ENCODE measurements at regions not wholly inside any gene's neighbourhood (a gene's known extent, or its start where the extent isn't known, plus 50 kb on each side); places are given as distances from the start of the nearest gene placed in this dataset.

DNA sequence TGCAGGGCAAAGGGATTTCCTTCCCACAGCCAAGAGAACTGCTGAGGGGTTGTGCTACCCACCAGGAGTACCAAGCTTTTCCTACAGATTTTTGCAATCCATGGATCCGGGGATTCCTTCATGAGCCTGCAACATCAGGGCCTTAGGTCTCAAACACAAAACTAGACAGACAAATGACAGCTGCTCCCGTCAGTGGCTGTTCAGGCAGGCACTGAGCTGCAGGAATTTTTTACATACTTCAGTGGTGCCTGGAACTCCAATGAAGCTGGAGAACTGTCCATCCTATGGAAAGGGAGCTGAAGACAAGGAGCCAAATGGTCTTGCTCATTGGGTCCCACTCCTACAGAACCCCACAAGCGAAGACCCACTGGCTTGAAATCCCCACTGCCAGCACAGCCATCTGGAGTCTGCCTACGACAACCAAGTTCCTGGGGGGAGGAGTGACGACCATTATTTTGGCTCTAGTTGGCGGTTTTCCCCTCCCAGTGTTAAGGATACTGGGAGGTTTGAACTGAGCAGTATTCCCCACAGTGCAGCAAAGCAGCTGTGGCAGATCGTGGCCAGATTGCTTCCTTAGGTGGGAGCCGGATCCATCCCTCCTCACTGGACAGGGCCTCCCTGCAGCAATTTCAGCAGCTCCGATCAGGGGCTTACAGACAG is 157.7 kb upstream of the TMEM45B start:
- intact Hi-C loops (cut with micrococcal nuclease) = no loop called here
- H3K27me3 Mint-ChIP-seq = no peaks in the 10 kb centered on the region
- Histone ChIP-seq H3K27ac (ENCODE audit: low read length in 2 of 2) (no peak overlapping the region), H3K4me3 (ENCODE audit: control extremely low read depth in 1 of 5, extremely low read depth in 1 of 5, insufficient read depth in 1 of 5, low read depth in 2 of 5, low read length in 4 of 5) (no peak overlapping the region), H3K36me3 (replicated peaks in 1 of 2; ENCODE audit: control extremely low read depth in 1 of 2, control insufficient read depth in 1 of 2, extremely low read depth in 1 of 2, insufficient read depth in 2 of 2, low read length in 1 of 2) (no peaks in the 10 kb centered on the region), H3K79me2 (ENCODE audit: control insufficient read depth, insufficient read depth, low read length) (no peaks in the 10 kb centered on the region), H3K27me3 (replicated peaks in 1 of 4; ENCODE audit: control extremely low read depth in 1 of 4, control insufficient read depth in 3 of 4, insufficient read depth in 4 of 4, low read length in 3 of 4) (no peaks in the 10 kb centered on the region), H3K4me2 (replicated peaks; ENCODE audit: low read depth, low read length, poor library complexity, severe bottlenecking) (no peak overlapping the region), H3K9me3 (ENCODE audit: control extremely low read depth in 1 of 3, control insufficient read depth in 2 of 3, insufficient read depth in 1 of 3, low read length in 2 of 3) (peaks cover 2 to 22% (median 16%) of the 10 kb centered on the region in 3 donors), H3K9ac (ENCODE audit: low read length) (no peak overlapping the region), H4K20me1 (ENCODE audit: control insufficient read depth, insufficient read depth, low read length, poor library complexity, severe bottlenecking) (no peaks in the 10 kb centered on the region), H3K4me1 (ENCODE audit: control insufficient read depth in 2 of 2, insufficient read depth in 2 of 2, low read length in 2 of 2) (no peaks in the 10 kb centered on the region), H2AFZ (ENCODE audit: insufficient read depth, low read depth, low read length, poor library complexity, severe bottlenecking) (no peak overlapping the region)
- ChIA-PET POLR2A (no interaction called here), CTCF (no interaction called here)
- no peak overlapping the region for H3K27ac Mint-ChIP-seq
- peaks cover 26% of the 10 kb centered on the region for H3K9me3 Mint-ChIP-seq (ENCODE audit: insufficient read depth)
- H3K4me3 Mint-ChIP-seq = no peak overlapping the region
- ATAC-seq (ENCODE audit: low read depth) (no peak), DNase-seq (no peak)
- H3K4me1 Mint-ChIP-seq = no peaks in the 10 kb centered on the region
- 77% methylated on average over 7 of the region's 9 CpGs for WGBS (ENCODE audit: insufficient coverage)
- no peak for TF ChIP-seq EZH2 (IDR thresholded peaks at IDR 0.05; ENCODE audit: borderline replicate concordance, insufficient read depth, low read depth, low read length, poor library complexity, severe bottlenecking)
- TF ChIP-seq, protein P1, sequence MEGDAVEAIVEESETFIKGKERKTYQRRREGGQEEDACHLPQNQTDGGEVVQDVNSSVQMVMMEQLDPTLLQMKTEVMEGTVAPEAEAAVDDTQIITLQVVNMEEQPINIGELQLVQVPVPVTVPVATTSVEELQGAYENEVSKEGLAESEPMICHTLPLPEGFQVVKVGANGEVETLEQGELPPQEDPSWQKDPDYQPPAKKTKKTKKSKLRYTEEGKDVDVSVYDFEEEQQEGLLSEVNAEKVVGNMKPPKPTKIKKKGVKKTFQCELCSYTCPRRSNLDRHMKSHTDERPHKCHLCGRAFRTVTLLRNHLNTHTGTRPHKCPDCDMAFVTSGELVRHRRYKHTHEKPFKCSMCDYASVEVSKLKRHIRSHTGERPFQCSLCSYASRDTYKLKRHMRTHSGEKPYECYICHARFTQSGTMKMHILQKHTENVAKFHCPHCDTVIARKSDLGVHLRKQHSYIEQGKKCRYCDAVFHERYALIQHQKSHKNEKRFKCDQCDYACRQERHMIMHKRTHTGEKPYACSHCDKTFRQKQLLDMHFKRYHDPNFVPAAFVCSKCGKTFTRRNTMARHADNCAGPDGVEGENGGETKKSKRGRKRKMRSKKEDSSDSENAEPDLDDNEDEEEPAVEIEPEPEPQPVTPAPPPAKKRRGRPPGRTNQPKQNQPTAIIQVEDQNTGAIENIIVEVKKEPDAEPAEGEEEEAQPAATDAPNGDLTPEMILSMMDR (IDR thresholded peaks at IDR 0.05) = no peak

DNA sequence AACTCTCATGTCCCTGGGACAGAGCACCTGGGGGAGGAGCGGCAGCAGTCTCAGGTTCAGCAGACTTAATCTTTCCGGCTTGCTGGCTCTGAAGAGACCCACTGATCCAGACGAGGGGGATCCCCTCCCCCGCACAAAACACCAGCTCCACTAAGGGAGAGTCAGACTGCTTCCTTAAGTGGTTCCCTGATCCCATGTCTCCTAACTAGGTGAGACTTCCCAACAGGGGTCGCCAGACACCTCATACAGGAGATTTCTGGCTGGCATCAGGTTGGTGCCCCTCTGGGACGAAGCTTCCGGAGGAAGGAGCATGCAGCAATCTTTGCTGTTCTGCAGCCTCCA is 157.2 kb upstream of the TMEM45B start:
- no peak for TF ChIP-seq EZH2 (IDR thresholded peaks at IDR 0.05; ENCODE audit: borderline replicate concordance, insufficient read depth, low read depth, low read length, poor library complexity, severe bottlenecking)
- TF ChIP-seq, protein P1 (IDR thresholded peaks at IDR 0.05) = no peak
- Histone ChIP-seq H3K9me3 (ENCODE audit: control extremely low read depth in 1 of 3, control insufficient read depth in 2 of 3, insufficient read depth in 1 of 3, low read length in 2 of 3) (peaks cover 2 to 22% (median 16%) of the 10 kb centered on the region in 3 donors), H3K36me3 (replicated peaks in 1 of 2; ENCODE audit: control extremely low read depth in 1 of 2, control insufficient read depth in 1 of 2, extremely low read depth in 1 of 2, insufficient read depth in 2 of 2, low read length in 1 of 2) (no peaks in the 10 kb centered on the region), H3K27me3 (replicated peaks in 1 of 4; ENCODE audit: control extremely low read depth in 1 of 4, control insufficient read depth in 3 of 4, insufficient read depth in 4 of 4, low read length in 3 of 4) (no peaks in the 10 kb centered on the region), H3K4me1 (ENCODE audit: control insufficient read depth in 2 of 2, insufficient read depth in 2 of 2, low read length in 2 of 2) (no peaks in the 10 kb centered on the region), H3K27ac (ENCODE audit: low read length in 2 of 2) (no peak overlapping the region), H4K20me1 (ENCODE audit: control insufficient read depth, insufficient read depth, low read length, poor library complexity, severe bottlenecking) (no peaks in the 10 kb centered on the region), H3K4me2 (replicated peaks; ENCODE audit: low read depth, low read length, poor library complexity, severe bottlenecking) (no peak overlapping the region), H3K79me2 (ENCODE audit: control insufficient read depth, insufficient read depth, low read length) (no peaks in the 10 kb centered on the region), H3K4me3 (ENCODE audit: control extremely low read depth in 1 of 5, extremely low read depth in 1 of 5, insufficient read depth in 1 of 5, low read depth in 2 of 5, low read length in 4 of 5) (no peak overlapping the region), H3K9ac (ENCODE audit: low read length) (no peak overlapping the region), H2AFZ (ENCODE audit: insufficient read depth, low read depth, low read length, poor library complexity, severe bottlenecking) (no peak overlapping the region)
- ATAC-seq (ENCODE audit: low read depth) (no peak), DNase-seq (no peak)
- H3K4me1 Mint-ChIP-seq = no peaks in the 10 kb centered on the region
- WGBS (ENCODE audit: insufficient coverage) = 67% methylated on average over 7 of the region's 7 CpGs
- H3K27ac Mint-ChIP-seq = no peak overlapping the region
- H3K27me3 Mint-ChIP-seq = no peaks in the 10 kb centered on the region
- ChIA-PET CTCF (no interaction called here), POLR2A (no interaction called here)
- intact Hi-C loops (cut with micrococcal nuclease) = no loop called here
- H3K9me3 Mint-ChIP-seq (ENCODE audit: insufficient read depth) = peaks cover 29% of the 10 kb centered on the region
- H3K4me3 Mint-ChIP-seq = no peak overlapping the region

Data from B cell (primary cell).